HCT116 (cell line): ENCODE measurements at regions not wholly inside any gene's neighbourhood (a gene's known extent, or its start where the extent isn't known, plus 50 kb on each side); places are given as distances from the start of the nearest gene placed in this dataset.

Source experiments
- ATF3 ChIP-seq: IDR thresholded peaks from 2 replicates; pipeline ENCODE4 v1.6.1; 2012
- CTCF ChIP-seq, 3 experiments: fragments of 200-600 bp in 1 of 3; sonication (generic) in 1 of 3; IDR thresholded peaks in 2 of 3; conservative IDR thresholded peaks in 1 of 3; 2 replicates each; pipeline ENCODE4 v1.5.1; 2012 to 2017; ENCODE audit warnings: low read depth in 2 of 3, low read length in 2 of 3, antibody characterized with exemption in 1 of 3, borderline replicate concordance in 1 of 3, control low read depth in 1 of 3, mild to moderate bottlenecking in 1 of 3, mixed read lengths in 1 of 3, mixed run types in 1 of 3, moderate library complexity in 1 of 3; ENCODE audit not compliant: insufficient read depth in 1 of 3
- EZH2phosphoT487 ChIP-seq: fragments of 200-600 bp; IDR thresholded peaks from 2 replicates; pipeline ENCODE4 v1.6.1; 2018; ENCODE audit warnings: antibody characterized with exemption, borderline replicate concordance
- JUND ChIP-seq: IDR thresholded peaks from 2 replicates; pipeline ENCODE4 v1.6.1; 2012
- MAX ChIP-seq: IDR thresholded peaks from 2 replicates; pipeline ENCODE4 v1.6.1; 2012
- POLR2A ChIP-seq: IDR thresholded peaks from 2 replicates; pipeline ENCODE4 v1.7.0; 2011; ENCODE audit warnings: borderline replicate concordance; ENCODE audit not compliant: insufficient read depth, insufficient read length; ENCODE audit errors: extremely low read depth
- POLR2AphosphoS5 ChIP-seq: IDR thresholded peaks from 2 replicates; pipeline ENCODE4 v1.6.1; 2011; ENCODE audit warnings: mild to moderate bottlenecking, low read depth, low read length, moderate library complexity
- RAD21 ChIP-seq: IDR thresholded peaks from 2 replicates; pipeline ENCODE4 v1.6.1; 2012; ENCODE audit warnings: low read depth, mild to moderate bottlenecking
- SRF ChIP-seq: IDR thresholded peaks from 2 replicates; pipeline ENCODE4 v1.6.1; 2012; ENCODE audit warnings: low read depth
- TCF7L2 ChIP-seq: IDR thresholded peaks from 2 replicates; pipeline ENCODE4 v1.7.0; 2011; ENCODE audit warnings: borderline replicate concordance, inconsistent platforms; ENCODE audit not compliant: insufficient read depth, insufficient read length; ENCODE audit errors: extremely low read depth

GRCh38 chr13:31037874-31038500 lies 105.5 kb downstream of the TEX26 start:
- no peak for TF ChIP-seq CTCF (IDR thresholded peaks at IDR 0.05 in 2 of 3, conservative IDR thresholded peaks at IDR 0.05 in 1 of 3; ENCODE audit: borderline replicate concordance in 1 of 3, insufficient read depth in 1 of 3, low read depth in 2 of 3, low read length in 2 of 3)
- TF ChIP-seq POLR2A: no peak
- no peak for TF ChIP-seq SRF
- no peak for TF ChIP-seq EZH2phosphoT487
- no peak for TF ChIP-seq MAX
- TF ChIP-seq TCF7L2: no peak
- no peak for TF ChIP-seq RAD21
- TF ChIP-seq JUND: no peak
- no peak for TF ChIP-seq ATF3
- TF ChIP-seq POLR2AphosphoS5: no peak
